ENCODE measurements at regions not wholly inside any gene's neighbourhood (a gene's known extent, or its start where the extent isn't known, plus 50 kb on each side); places are given as distances from the start of the nearest gene placed in this dataset.

- Histone ChIP-seq H3K4me1 (ENCODE audit: insufficient read depth, low read length) (no peaks in the 10 kb centered on the region), H3K79me2 (ENCODE audit: insufficient read depth, low read length) (no peaks in the 10 kb centered on the region), H3K4me3 (ENCODE audit: insufficient read depth, low read depth, low read length) (no peak overlapping the region), H3K27me3 (ENCODE audit: insufficient read depth, low read length) (no peaks in the 10 kb centered on the region), H3K36me3 (ENCODE audit: insufficient read depth, low read length) (no peaks in the 10 kb centered on the region), H4K20me1 (ENCODE audit: insufficient read depth, low read length) (no peaks in the 10 kb centered on the region), H3K9me3 (ENCODE audit: insufficient read depth, low read depth, low read length) (no peaks in the 10 kb centered on the region), H3K4me2 (ENCODE audit: low read length) (no peak overlapping the region), H3K27ac (ENCODE audit: low read depth, low read length) (no peak overlapping the region), H2AFZ (ENCODE audit: low read depth, low read length) (no peak overlapping the region), H3K9ac (ENCODE audit: low read length) (no peak overlapping the region)
- no peak for TF ChIP-seq EZH2 (IDR thresholded peaks at IDR 0.05; ENCODE audit: insufficient read depth, low read length)
- TF ChIP-seq CTCF (IDR thresholded peaks at IDR 0.05; ENCODE audit: insufficient read depth, low read depth, low read length) = no peak
- H3K4me3 Mint-ChIP-seq (ENCODE audit: unreplicated experiment) = no peak overlapping the region
- no peaks in the 10 kb centered on the region for H3K36me3 Mint-ChIP-seq (ENCODE audit: low read depth, unreplicated experiment)
- H3K27me3 Mint-ChIP-seq (ENCODE audit: low read depth, unreplicated experiment) = peaks cover 4% of the 10 kb centered on the region
- FAIRE-seq = no peak
- H3K27ac Mint-ChIP-seq (ENCODE audit: unreplicated experiment) = no peak overlapping the region
- peaks cover 5% of the 10 kb centered on the region for H3K4me1 Mint-ChIP-seq (ENCODE audit: low read depth, unreplicated experiment)
- DNase-seq (ENCODE audit: low read depth) = no peak
- peaks cover 2% of the 10 kb centered on the region for H3K9me3 Mint-ChIP-seq (ENCODE audit: unreplicated experiment)
These were observed 189.5 kb downstream of the UNC5CL start for GRCh38 chr6:40849546-40849945.

DNA sequence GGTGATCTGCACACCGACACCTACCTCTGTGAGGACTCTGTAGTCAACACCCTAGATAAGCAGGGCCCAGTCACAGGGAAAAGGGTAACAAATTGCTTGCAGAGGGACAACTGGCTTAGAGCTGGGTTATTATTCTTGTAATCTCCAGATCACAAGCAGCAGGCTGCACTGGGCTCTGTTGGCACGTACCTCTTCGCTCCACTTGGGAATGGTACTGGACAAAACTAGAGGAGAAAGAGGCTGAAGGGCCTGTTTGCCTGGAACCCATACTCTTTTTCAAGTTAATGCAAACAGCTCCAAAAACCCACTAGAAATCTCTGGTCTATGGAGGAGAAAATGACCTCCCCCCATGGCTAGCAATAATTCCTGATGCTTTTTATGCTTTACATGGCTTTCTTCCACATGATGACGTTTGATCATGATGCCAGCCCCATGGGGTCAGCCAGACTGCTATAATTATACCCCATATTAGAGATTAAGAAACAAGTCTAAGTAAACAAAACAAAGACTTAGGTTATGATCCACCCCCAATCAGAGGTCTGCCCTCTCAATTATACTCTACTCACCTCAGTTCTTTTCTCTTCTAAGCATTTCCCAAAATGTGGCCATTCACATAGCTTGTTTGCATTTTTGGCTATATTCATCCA is 190.0 kb downstream of the UNC5CL start:
- Mint-ChIP-seq H3K4me3 (ENCODE audit: unreplicated experiment) (no peak overlapping the region), H3K27ac (ENCODE audit: unreplicated experiment) (no peak overlapping the region), H3K4me1 (ENCODE audit: low read depth, unreplicated experiment) (peaks cover 5% of the 10 kb centered on the region), H3K36me3 (ENCODE audit: low read depth, unreplicated experiment) (no peaks in the 10 kb centered on the region), H3K27me3 (ENCODE audit: low read depth, unreplicated experiment) (peaks cover 4% of the 10 kb centered on the region), H3K9me3 (ENCODE audit: unreplicated experiment) (peaks cover 2% of the 10 kb centered on the region)
- H2AFZ ChIP-seq (ENCODE audit: low read depth, low read length) = no peak overlapping the region
- no peak overlapping the region for H3K4me2 ChIP-seq (ENCODE audit: low read length)
- H3K27me3 ChIP-seq (ENCODE audit: insufficient read depth, low read length) = no peaks in the 10 kb centered on the region
- no peaks in the 10 kb centered on the region for H3K36me3 ChIP-seq (ENCODE audit: insufficient read depth, low read length)
- H3K4me3 ChIP-seq (ENCODE audit: insufficient read depth, low read depth, low read length) = no peak overlapping the region
- TF ChIP-seq CTCF (IDR thresholded peaks at IDR 0.05; ENCODE audit: insufficient read depth, low read depth, low read length) = no peak
- no peaks in the 10 kb centered on the region for H3K9me3 ChIP-seq (ENCODE audit: insufficient read depth, low read depth, low read length)
- no peak overlapping the region for H3K27ac ChIP-seq (ENCODE audit: low read depth, low read length)
- no peaks in the 10 kb centered on the region for H4K20me1 ChIP-seq (ENCODE audit: insufficient read depth, low read length)
- no peak for FAIRE-seq
- no peaks in the 10 kb centered on the region for H3K4me1 ChIP-seq (ENCODE audit: insufficient read depth, low read length)
- H3K9ac ChIP-seq (ENCODE audit: low read length) = no peak overlapping the region
- DNase-seq (ENCODE audit: low read depth) = no peak
- H3K79me2 ChIP-seq (ENCODE audit: insufficient read depth, low read length) = no peaks in the 10 kb centered on the region

DNA sequence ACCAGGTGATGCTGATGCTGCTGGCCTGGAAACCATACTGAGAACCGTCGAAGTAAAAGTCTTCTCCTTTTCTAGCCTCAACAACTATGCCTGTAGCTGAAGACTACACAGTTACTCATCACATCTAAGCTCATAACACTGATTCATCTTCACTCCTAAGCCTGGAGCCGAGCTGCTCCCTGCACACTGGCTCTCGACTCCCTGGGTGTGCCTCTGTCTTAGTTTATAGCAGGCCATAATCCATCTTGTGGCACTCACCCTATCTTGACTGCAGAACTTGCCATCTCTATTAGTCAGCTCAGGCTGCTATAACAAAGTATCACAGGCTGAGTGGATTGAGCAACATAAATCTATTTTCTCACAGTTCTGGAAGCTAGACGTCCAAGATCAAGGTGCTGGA is 191.0 kb downstream of the UNC5CL start:
- no peaks in the 10 kb centered on the region for H3K36me3 Mint-ChIP-seq (ENCODE audit: low read depth, unreplicated experiment)
- H3K4me1 ChIP-seq (ENCODE audit: insufficient read depth, low read length) = no peaks in the 10 kb centered on the region
- no peak overlapping the region for H3K9ac ChIP-seq (ENCODE audit: low read length)
- peaks cover 5% of the 10 kb centered on the region for H3K4me1 Mint-ChIP-seq (ENCODE audit: low read depth, unreplicated experiment)
- no peak overlapping the region for H3K4me3 Mint-ChIP-seq (ENCODE audit: unreplicated experiment)
- DNase-seq (ENCODE audit: low read depth) (no peak), FAIRE-seq (no peak)
- no peak overlapping the region for H3K4me2 ChIP-seq (ENCODE audit: low read length)
- H4K20me1 ChIP-seq (ENCODE audit: insufficient read depth, low read length) = no peaks in the 10 kb centered on the region
- no peak overlapping the region for H3K27ac ChIP-seq (ENCODE audit: low read depth, low read length)
- no peak overlapping the region for H3K27ac Mint-ChIP-seq (ENCODE audit: unreplicated experiment)
- no peaks in the 10 kb centered on the region for H3K79me2 ChIP-seq (ENCODE audit: insufficient read depth, low read length)
- H3K9me3 ChIP-seq (ENCODE audit: insufficient read depth, low read depth, low read length) = no peaks in the 10 kb centered on the region
- H3K4me3 ChIP-seq (ENCODE audit: insufficient read depth, low read depth, low read length) = no peak overlapping the region
- TF ChIP-seq CTCF (IDR thresholded peaks at IDR 0.05; ENCODE audit: insufficient read depth, low read depth, low read length) = no peak
- TF ChIP-seq EZH2 (IDR thresholded peaks at IDR 0.05; ENCODE audit: insufficient read depth, low read length) = no peak
- H3K27me3 ChIP-seq (ENCODE audit: insufficient read depth, low read length) = peaks cover 4% of the 10 kb centered on the region
- peaks cover 2% of the 10 kb centered on the region for H3K9me3 Mint-ChIP-seq (ENCODE audit: unreplicated experiment)
- no peak overlapping the region for H2AFZ ChIP-seq (ENCODE audit: low read depth, low read length)
- H3K36me3 ChIP-seq (ENCODE audit: insufficient read depth, low read length) = no peaks in the 10 kb centered on the region
- peaks cover 7% of the 10 kb centered on the region for H3K27me3 Mint-ChIP-seq (ENCODE audit: low read depth, unreplicated experiment)

Measured in astrocyte (in vitro differentiated cells and primary cell).